HG02973 (cell line): ENCODE measurements at regions not wholly inside any gene's neighbourhood (a gene's known extent, or its start where the extent isn't known, plus 50 kb on each side); places are given as distances from the start of the nearest gene placed in this dataset.

Experiments
- ATAC-seq: cut with Tn5 transposase; IDR thresholded peaks from one replicate; pipeline ENCODE4 v1.9.1; 2021; ENCODE audit warnings: moderate library complexity; ENCODE audit not compliant: unreplicated experiment

- ATAC-seq = no peak
Observed at GRCh38 chr5:124647352-124647751, 99.1 kb downstream of the ZNF608 start.

- no peak for ATAC-seq
Observed at GRCh38 chr5:124645396-124645795, 101.0 kb downstream of the ZNF608 start.

GRCh38 chr5:124644582-124644981 lies 101.9 kb downstream of the ZNF608 start:
- ATAC-seq = no peak

- ATAC-seq = no peak
Observed at GRCh38 chr5:124644138-124644537, 102.3 kb downstream of the ZNF608 start.

GRCh38 chr5:124643336-124643735 lies 103.1 kb downstream of the ZNF608 start:
- no peak for ATAC-seq

- peak; percentile 43 for ATAC-seq
Observed at GRCh38 chr5:124642151-124642550, 104.3 kb downstream of the ZNF608 start.

DNA sequence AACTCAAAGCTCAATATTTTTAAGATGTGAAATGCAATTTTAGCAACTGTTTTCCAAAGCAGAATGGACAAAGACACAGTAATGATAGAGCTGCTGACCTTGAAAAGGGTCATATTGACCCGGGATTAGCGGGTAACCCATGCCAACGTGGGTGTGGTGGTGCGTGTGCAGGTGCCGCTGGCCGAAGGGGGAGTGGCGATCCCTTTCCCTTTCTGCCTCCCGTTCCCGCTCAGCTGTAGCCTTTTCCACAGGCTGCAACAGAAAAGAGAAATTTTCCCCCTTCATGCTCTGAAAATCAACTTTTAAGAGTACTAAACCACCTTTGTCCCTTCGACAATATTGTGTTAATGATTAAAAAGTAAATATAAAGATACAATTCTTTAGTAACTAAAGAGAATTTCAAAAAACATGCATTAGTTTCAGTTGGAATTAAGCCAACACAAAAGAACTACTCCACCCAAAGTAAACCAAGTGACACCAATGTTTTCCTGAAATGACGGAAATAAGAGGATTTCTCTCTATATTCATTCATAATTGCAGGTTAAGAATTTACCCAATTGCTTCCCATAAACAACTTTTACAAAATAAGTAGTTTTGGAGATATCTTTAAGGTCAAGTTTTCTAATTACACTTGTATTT lies 105.2 kb downstream of the ZNF608 start:
- no peak for ATAC-seq

GRCh38 chr5:124639095-124639665 lies 107.3 kb downstream of the ZNF608 start:
- ATAC-seq = no peak

DNA sequence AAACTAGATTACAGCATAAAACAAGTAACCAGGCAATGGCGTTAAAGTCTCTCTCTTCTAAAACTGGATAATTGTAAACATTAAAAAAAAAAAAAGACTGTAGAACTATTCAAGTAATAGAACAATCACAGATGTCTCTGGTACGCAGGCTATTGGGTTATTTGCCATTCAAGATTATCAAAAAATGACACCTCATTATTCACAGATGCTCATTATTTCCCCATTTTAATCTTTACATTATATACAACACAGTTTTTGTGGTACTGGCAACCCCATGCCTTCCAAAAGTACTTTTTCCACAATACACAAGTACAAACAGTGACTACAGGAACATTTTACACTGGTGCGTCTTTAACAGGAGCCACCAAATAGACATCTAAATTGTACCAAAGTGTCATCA lies 109.4 kb downstream of the ZNF608 start:
- ATAC-seq = no peak

GRCh38 chr5:124634741-124635323 lies 111.6 kb downstream of the ZNF608 start:
- no peak for ATAC-seq

DNA sequence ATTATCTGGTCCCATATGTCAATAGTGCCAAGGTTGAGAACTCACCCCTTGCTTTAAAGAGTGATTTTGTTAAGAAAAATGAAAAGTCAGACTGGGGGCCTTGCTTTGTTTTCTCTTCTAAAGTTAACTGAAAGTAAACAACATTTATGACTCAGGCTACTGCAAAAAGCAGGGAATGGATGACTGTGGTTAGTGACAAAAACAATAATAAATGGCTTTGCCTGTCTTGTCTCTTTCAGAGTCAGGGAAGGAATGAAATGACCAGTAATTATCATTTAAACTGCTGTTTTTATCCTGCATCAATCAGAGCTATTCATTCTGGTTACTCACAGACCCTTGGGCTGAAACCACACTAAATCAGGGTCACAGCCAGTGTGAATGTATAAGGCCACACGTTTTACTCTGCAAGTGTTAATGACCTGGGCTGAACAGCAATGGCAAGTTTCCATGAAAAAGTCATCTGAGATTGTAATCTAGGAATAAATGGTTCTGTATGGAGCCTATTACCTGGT lies 112.2 kb downstream of the ZNF608 start:
- ATAC-seq = no peak

GRCh38 chr5:124633209-124633608 lies 113.2 kb downstream of the ZNF608 start:
- ATAC-seq = no peak

DNA sequence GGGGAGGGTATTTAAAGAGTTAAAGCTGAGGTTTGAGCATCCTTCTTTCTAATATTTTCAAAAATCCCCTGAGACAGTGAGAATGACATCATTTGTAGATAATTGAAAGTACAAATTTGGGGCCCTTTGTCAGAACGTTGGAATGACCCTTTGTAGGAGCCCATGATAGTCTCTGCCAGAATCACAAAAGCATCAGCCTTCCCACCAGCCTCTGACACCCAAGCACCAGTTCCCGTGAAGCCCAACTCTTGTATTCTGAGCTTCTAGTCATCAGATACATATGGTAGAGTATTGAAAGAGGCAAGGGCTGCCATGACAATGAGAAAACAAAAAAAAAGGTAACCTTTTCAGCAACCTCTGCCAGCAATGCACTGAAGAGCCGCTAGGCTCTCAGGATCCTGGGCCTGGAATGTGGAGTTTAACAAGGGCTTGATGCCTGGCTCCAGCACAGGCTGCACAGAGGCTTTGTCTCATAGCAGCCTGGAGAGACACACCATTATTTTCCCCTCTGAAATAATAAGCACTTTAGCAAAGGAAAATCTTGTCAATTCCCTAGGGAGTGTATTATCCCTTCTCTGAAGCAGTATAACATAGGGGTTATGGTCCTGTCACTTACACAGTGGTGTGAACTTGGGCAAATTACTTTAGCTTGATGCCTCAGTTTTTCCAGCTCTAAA lies 114.4 kb downstream of the ZNF608 start:
- no peak for ATAC-seq

DNA sequence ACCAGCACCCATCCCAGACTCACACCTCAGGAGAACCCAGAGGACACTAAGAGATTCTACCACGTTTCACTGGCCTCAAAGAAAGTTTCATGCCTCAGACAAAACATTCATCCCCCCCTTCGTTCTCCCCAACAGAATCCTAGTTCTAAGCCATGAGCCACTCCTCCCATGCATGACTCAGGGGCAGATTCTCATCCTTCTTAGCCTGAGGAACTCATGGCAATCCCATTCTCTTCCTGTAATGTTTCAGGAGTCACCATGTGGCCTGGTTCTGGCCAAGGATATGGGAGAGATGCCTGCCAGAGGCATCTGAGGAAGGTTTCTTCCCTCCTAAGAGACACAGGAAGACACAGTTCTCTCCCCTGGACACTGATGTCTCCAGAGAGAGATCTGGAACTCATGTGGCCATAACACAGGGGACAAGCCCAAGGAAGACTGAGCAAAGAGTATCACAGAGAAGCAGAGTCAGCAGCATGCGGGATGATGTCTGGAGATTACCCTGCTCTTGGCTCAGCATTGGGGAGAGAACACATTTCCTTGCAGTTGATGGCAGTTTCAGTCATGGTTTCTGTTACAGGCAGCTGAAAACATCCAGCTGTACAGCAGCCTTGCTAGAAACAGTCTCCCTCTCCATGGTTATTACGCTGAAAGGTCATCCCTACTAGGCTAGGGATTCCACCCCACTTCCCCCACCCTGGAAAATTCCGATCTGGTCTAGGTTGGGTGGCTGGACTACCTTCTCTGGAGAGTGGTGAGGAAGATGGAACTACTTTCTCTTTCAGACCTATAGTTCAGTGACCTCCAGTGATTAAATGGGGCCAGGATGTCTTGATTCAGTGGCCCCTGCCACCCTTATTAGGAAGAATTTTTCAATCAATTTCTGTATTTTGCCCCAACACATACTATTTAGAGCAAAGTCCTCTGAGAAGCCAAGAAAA lies 115.4 kb downstream of the ZNF608 start:
- peak; percentile 58 for ATAC-seq

- no peak for ATAC-seq
Observed at GRCh38 chr5:124628721-124629596, 117.5 kb downstream of the ZNF608 start.

GRCh38 chr5:124627815-124628595 lies 118.4 kb downstream of the ZNF608 start:
- ATAC-seq = no peak

DNA sequence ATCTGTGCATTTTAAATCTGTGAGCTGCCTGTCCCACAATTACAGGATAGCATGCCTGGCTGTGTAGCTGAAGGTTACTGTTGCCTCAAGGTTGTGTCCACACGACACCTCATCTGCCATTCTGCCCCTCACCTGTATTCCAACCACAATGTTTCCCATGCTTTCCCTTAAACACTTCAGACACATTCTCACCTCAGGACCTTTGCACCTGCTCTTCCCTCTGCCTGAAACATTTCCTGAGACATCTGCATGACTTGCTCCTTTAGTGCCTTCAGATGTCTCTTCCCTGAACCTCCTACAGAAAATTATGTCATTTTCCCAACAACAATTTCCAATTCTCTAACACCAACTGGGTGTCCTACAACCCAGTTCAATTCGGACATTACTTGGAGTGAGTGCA lies 120.4 kb downstream of the ZNF608 start:
- no peak for ATAC-seq

DNA sequence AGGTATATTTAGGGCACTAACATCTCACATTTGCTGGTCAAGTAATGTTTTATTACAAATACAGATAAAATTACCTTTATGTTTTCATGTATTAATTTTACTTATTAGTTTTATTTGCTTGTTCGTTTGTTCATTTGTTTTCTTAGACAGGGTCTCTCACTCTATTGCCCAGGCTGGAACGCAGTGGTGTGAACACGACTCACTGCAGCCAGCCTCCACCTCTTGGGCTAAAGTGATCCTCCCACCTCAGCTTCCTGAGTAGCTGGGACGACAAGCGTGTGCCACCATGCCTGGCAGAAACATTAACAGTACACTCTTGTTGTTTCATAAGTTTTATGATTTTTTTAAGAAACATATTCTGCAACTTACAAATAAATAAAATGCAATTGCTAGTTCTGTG lies 123.2 kb downstream of the ZNF608 start:
- no peak for ATAC-seq

DNA sequence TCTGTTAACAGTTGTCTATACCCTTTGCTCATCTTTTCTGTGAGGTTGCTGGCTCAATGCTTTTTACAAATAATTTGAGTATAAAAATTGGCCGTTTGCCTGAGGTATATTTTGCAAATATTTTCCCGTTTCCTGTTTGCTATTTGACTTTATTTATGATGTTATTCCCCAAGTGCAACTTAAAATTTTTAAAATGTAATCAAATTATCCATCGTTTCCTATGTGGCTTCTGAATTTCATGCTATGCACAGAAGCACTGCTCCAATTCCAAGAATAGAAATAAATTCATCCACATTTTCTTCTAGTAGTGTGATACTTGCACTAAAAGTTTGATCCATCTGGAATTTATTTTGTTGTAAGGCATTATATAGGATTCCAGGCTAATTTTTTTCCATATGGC lies 123.6 kb downstream of the ZNF608 start:
- no peak for ATAC-seq
